SJCRH30 (cell line): ENCODE measurements at regions not wholly inside any gene's neighbourhood (a gene's known extent, or its start where the extent isn't known, plus 50 kb on each side); places are given as distances from the start of the nearest gene placed in this dataset.

ENCODE experiments used
- DNase-seq, 2 experiments: peaks; one replicate each; pipeline ENCODE4 v3.0.0-alpha.2; 2015 to 2020
- H3K27ac ChIP-seq: fragments of 250-450 bp; sonication (Bioruptor Pico); 2 replicates; pipeline ENCODE4 v1.5.1; 2020; ENCODE audit warnings: mild to moderate bottlenecking, moderate library complexity
- H3K27me3 ChIP-seq: fragments of 250-450 bp; sonication (Bioruptor Pico); 2 replicates; pipeline ENCODE4 v1.5.1; 2020; ENCODE audit warnings: mild to moderate bottlenecking, moderate library complexity
- H3K36me3 ChIP-seq: fragments of 250-450 bp; sonication (Bioruptor Pico); 2 replicates; pipeline ENCODE4 v1.5.1; 2020; ENCODE audit warnings: mild to moderate bottlenecking, moderate library complexity
- H3K4me1 ChIP-seq: fragments of 250-450 bp; sonication (Bioruptor Pico); 2 replicates; pipeline ENCODE4 v1.5.1; 2020; ENCODE audit warnings: mild to moderate bottlenecking, moderate library complexity
- H3K4me3 ChIP-seq: fragments of 250-450 bp; sonication (Bioruptor Pico); 2 replicates; pipeline ENCODE4 v1.5.1; 2020; ENCODE audit warnings: mild to moderate bottlenecking, moderate library complexity
- H3K9me3 ChIP-seq: fragments of 250-450 bp; sonication (Bioruptor Pico); replicated peaks from 2 replicates; pipeline ENCODE4 v1.5.1; 2020; ENCODE audit warnings: mild to moderate bottlenecking, moderate library complexity

DNA sequence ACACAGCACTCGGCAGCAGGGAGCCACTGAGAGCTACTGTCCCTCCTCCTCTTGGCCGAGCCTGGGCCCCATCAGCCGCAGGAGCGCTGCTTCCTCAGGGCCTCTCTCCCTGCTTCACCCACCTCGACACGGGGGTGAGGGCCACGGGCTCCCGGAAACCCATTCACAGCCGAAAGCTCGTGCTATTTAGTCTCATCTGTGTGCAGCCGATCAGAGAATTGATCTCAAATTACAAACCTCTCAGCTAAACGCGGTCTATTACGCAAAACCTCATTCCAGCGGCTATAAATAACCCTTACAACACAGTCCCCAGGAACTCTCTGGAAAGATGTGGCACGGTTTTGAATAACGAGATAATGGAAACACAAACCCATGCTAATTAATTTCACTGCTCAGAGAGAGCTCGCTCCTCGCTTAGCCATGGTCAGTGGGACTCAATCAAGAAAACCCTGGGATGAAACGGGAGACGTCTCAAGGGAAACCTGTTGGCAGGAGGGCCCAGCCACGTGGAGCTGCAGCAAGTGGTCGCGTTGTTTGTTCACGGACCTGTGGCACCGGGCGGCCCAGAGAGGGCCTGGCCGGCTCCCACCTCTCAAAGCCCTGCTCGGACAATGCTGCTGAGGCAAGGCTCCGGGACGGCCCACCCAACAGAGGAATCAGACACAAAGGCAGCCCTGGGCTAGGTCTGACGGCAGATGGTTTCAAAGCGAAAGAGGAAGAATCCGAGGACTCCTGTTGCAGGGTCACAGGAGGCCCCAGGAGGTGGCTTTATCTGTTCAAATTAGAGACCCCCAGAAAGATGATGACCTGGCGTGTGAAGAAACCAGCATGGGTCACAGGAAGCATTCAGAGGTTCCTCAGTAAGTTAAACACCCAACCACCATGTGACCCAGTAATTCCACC is 210.5 kb downstream of the CTTN start:
- Histone ChIP-seq H3K27ac (no peak overlapping the region), H3K4me1 (peaks cover 23% of the 10 kb centered on the region), H3K9me3 (no peaks in the 10 kb centered on the region), H3K4me3 (no peak overlapping the region), H3K36me3 (no peaks in the 10 kb centered on the region), H3K27me3 (no peaks in the 10 kb centered on the region; the same call in 1 of the 2 replicates)
- peak in 1 of 2 experiments; percentile 36 for DNase-seq

- Histone ChIP-seq H3K4me3 (no peak overlapping the region), H3K4me1 (peaks cover 11% of the 10 kb centered on the region; the same call in 1 of the 2 replicates), H3K27me3 (no peaks in the 10 kb centered on the region; the same call in 1 of the 2 replicates), H3K9me3 (no peaks in the 10 kb centered on the region), H3K27ac (no peak overlapping the region), H3K36me3 (no peaks in the 10 kb centered on the region)
- no peak for DNase-seq
Measured at GRCh38 chr11:70610566-70611565, 212.5 kb downstream of the CTTN start.

DNA sequence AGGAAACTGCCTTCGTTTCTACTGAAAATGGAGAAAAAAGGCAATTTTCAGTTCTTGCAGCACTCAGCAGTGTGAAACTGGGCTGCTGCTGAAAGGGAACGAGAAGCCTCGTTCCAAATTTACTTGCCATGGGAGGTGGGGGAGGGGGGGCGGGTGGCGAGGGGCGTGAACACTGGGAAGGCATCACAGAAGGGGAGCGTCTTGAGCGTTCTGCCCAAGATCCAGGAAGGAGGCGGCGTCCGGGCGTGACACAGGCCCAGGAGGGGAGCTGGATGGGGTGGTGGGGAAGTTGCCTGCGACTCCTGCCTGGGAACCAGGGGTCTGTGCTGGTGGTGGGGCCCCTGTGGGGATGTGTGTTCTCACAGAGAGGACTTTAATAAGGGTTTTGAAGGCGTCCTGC is 213.5 kb downstream of the CTTN start:
- no peak for DNase-seq
- H3K4me1 ChIP-seq: peaks cover 11% of the 10 kb centered on the region; the same call in 1 of the 2 replicates
- H3K9me3 ChIP-seq: no peaks in the 10 kb centered on the region
- no peaks in the 10 kb centered on the region; the same call in 1 of the 2 replicates for H3K27me3 ChIP-seq
- no peaks in the 10 kb centered on the region for H3K36me3 ChIP-seq
- no peak overlapping the region for H3K4me3 ChIP-seq
- no peak overlapping the region for H3K27ac ChIP-seq

GRCh38 chr11:70612459-70613141 is 214.3 kb downstream of the CTTN start:
- Histone ChIP-seq H3K36me3 (no peaks in the 10 kb centered on the region), H3K27ac (no peak overlapping the region), H3K4me3 (no peak overlapping the region), H3K9me3 (no peaks in the 10 kb centered on the region), H3K27me3 (no peaks in the 10 kb centered on the region; the same call in 1 of the 2 replicates), H3K4me1 (peaks cover 11% of the 10 kb centered on the region; the same call in 1 of the 2 replicates)
- no peak for DNase-seq

DNA sequence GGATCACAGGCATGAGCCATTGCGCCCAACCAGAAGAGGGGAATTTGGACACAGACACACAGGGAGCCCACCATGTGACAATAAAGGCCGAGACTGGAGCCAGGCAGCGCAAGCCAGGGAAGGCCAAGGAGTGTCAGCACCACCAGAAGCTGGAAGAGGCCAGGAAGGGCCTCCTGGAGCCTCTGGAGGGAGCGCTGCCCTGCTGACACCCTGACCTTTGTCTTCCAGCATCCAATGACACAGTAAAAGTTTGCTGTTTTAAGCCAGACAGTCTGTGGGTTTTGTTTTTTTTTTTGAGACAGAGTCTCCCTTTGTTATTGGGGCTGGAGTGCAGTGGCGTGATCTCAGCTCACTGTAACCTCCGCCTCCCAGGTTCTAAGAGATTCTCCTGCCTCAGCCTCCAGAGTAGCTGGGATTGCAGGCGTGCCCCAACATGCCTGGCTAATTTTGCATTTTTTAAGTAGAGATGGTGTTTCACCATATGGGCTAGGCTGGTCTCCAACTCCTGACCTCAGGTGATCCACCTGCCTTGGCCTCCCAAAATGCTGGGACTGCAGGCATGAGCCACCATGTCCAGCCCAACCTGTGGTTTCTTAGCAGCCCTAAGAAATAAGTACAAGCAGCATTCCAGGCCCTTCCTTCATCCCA is 215.8 kb downstream of the CTTN start:
- no peak for DNase-seq
- no peak overlapping the region for H3K27ac ChIP-seq
- H3K36me3 ChIP-seq: no peaks in the 10 kb centered on the region
- no peaks in the 10 kb centered on the region for H3K9me3 ChIP-seq
- H3K4me3 ChIP-seq: no peak overlapping the region
- H3K4me1 ChIP-seq: no peaks in the 10 kb centered on the region
- no peaks in the 10 kb centered on the region for H3K27me3 ChIP-seq

- no peak for DNase-seq
- Histone ChIP-seq H3K4me1 (no peaks in the 10 kb centered on the region), H3K36me3 (no peaks in the 10 kb centered on the region), H3K27ac (no peak overlapping the region), H3K27me3 (no peaks in the 10 kb centered on the region), H3K9me3 (no peaks in the 10 kb centered on the region), H3K4me3 (no peak overlapping the region)
Measured at GRCh38 chr11:70615036-70615875, 216.9 kb downstream of the CTTN start.

DNA sequence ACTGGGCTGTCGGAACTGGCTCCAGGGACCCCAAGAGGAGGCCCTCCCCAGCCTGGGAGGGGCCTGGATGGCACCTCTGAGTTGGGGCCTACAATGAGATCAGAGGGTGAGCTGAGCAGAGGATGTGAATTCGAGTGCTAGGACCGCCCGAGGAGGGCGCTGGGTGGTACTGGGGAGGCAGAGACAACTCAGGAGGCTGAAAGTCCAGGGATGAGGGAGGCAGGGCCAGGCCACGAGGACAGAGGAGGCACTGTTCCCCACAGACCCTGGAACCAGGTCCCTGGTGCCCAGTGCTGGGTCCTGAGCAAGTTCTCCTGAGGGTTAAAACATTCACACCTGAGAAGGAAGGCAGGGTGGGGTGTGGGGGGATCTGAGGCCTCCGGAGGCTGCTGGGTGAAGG is 218.0 kb downstream of the CTTN start:
- H3K27me3 ChIP-seq: no peaks in the 10 kb centered on the region

GRCh38 chr11:70616938-70617654 is 218.8 kb downstream of the CTTN start:
- H3K27ac ChIP-seq: no peak overlapping the region
- H3K9me3 ChIP-seq: no peaks in the 10 kb centered on the region
- no peaks in the 10 kb centered on the region for H3K4me1 ChIP-seq
- DNase-seq: peak in 1 of 2 experiments; percentile 49
- no peaks in the 10 kb centered on the region for H3K36me3 ChIP-seq
- no peak overlapping the region for H3K4me3 ChIP-seq
- H3K27me3 ChIP-seq: no peaks in the 10 kb centered on the region

More for the DNA sequence above, 218.0 kb downstream of the CTTN start:
- H3K9me3 ChIP-seq: no peaks in the 10 kb centered on the region
- H3K4me3 ChIP-seq: no peak overlapping the region
- no peaks in the 10 kb centered on the region for H3K4me1 ChIP-seq
- no peak overlapping the region for H3K27ac ChIP-seq
- H3K36me3 ChIP-seq: no peaks in the 10 kb centered on the region
- DNase-seq: no peak

GRCh38 chr11:70618431-70619101 is 220.2 kb downstream of the CTTN start:
- Histone ChIP-seq H3K27me3 (no peaks in the 10 kb centered on the region), H3K27ac (no peak overlapping the region), H3K36me3 (no peaks in the 10 kb centered on the region), H3K4me3 (no peak overlapping the region), H3K4me1 (no peaks in the 10 kb centered on the region), H3K9me3 (no peaks in the 10 kb centered on the region)
- DNase-seq: no peak

- DNase-seq: no peak
- no peaks in the 10 kb centered on the region for H3K9me3 ChIP-seq
- H3K36me3 ChIP-seq: no peaks in the 10 kb centered on the region
- no peaks in the 10 kb centered on the region for H3K4me1 ChIP-seq
- no peak overlapping the region for H3K4me3 ChIP-seq
- no peaks in the 10 kb centered on the region for H3K27me3 ChIP-seq
- H3K27ac ChIP-seq: no peak overlapping the region
Measured at GRCh38 chr11:70619591-70619990, 221.3 kb downstream of the CTTN start.

DNA sequence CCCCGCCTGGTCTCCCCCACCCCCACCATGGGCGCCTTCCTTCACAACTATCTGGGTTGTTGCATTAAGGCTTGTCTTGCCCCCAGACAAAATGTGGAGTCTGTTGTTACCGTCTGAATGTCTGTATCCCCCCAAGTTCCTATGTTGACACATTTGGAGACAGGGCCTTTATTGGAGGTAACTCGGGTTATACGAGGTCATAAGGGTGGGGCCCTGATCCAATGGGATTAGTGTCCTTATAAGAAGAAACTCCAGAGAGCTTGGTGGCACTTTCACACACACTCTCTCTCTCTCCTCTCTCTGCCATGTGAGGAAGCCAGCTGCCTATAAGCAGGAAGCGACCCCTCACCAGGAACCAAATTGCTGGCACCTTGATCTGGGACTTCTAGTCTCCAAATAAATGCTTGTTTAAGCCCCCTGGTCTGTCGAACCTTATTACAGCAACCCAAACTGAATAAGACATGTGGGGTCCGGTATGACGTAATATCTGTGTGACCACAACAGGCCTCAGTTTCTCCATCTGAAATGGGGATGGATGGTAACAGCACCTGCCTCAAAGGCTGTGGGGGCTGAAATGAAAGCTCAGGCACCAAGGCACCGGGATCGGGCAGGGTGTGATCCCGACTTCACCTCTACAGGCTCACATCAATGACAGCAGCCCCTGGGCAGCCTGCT is 222.3 kb downstream of the CTTN start:
- Histone ChIP-seq H3K4me3 (no peak overlapping the region), H3K27me3 (no peaks in the 10 kb centered on the region), H3K27ac (no peak overlapping the region), H3K9me3 (no peaks in the 10 kb centered on the region), H3K4me1 (no peaks in the 10 kb centered on the region), H3K36me3 (no peaks in the 10 kb centered on the region)
- no peak for DNase-seq

DNA sequence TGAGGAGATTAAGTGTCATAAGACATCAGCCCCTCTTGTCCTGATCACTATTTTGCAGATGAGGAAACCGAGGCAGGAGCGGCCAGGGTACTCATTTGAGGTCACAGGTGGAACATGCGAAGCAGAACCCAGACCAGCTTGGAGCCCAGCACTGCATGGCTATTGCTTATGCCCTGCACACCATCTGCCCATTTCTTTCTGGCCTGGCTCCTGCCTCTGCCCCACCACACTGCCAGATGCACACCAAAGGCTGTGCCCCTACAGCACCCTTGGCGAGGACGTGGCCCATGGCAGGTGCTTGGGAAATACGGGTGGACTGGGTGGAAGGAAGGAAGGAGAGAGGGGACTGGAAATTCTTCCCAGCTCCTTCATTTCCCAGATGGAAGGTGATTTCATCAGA is 222.9 kb downstream of the CTTN start:
- Histone ChIP-seq H3K9me3 (no peaks in the 10 kb centered on the region), H3K36me3 (no peaks in the 10 kb centered on the region), H3K4me1 (no peaks in the 10 kb centered on the region), H3K4me3 (no peak overlapping the region), H3K27me3 (no peaks in the 10 kb centered on the region), H3K27ac (no peak overlapping the region)
- no peak for DNase-seq
